Activated T-helper 1 cell treated with anti-CD3 and anti-CD28 coated beads, Interleukin-12 subunit alpha, Interleukin-12 subunit beta, Interleukin-2, Interleukin-4 antibody, amounts not matched to agents 30 ng/mL and 10 ng/mL and 1 ng/mL, durations not matched to agents 14 hours and 24 hours and 36 hours (primary cell): ENCODE measurements at regions not wholly inside any gene's neighbourhood (a gene's known extent, or its start where the extent isn't known, plus 50 kb on each side); places are given as distances from the start of the nearest gene placed in this dataset.
"Not testable (repeated sequence)": the region's sequence is repeated elsewhere in the genome, so short reads cannot be mapped to it uniquely, and the experiment has no call there.

Experiments
- DNase-seq: peaks from one replicate; pipeline ENCODE4 v3.0.0; 2021; ENCODE audit warnings: low spot score
- H3K27ac Mint-ChIP-seq: one replicate; pipeline ENCODE4 v1.8.0; 2021; ENCODE audit warnings: mild to moderate bottlenecking, mixed read lengths
- H3K27me3 Mint-ChIP-seq: one replicate; pipeline ENCODE4 v1.8.0; 2022; ENCODE audit warnings: mild to moderate bottlenecking, moderate library complexity, mixed read lengths; ENCODE audit not compliant: insufficient read depth
- H3K36me3 Mint-ChIP-seq: one replicate; pipeline ENCODE4 v1.8.0; 2021; ENCODE audit warnings: low read depth, mixed read lengths
- H3K4me1 Mint-ChIP-seq: one replicate; pipeline ENCODE4 v1.8.0; 2021; ENCODE audit warnings: low read depth, mixed read lengths
- H3K4me3 Mint-ChIP-seq: one replicate; pipeline ENCODE4 v1.8.0; 2021; ENCODE audit warnings: mild to moderate bottlenecking, moderate library complexity, mixed read lengths
- H3K9me3 Mint-ChIP-seq: one replicate; pipeline ENCODE4 v1.8.0; 2021; ENCODE audit warnings: mixed read lengths
- intact Hi-C: fragments of 100-400 bp; cut with micrococcal nuclease; formaldehyde crosslinking; loops from one replicate; pipeline ENCODE4 v1.15.1; 2024

- H3K9me3 Mint-ChIP-seq = no peaks in the 10 kb centered on the region
- peaks cover 5% of the 10 kb centered on the region for H3K27me3 Mint-ChIP-seq
- H3K4me3 Mint-ChIP-seq = no peak overlapping the region
- intact Hi-C loops = no loop called here
- no peak overlapping the region for H3K27ac Mint-ChIP-seq
- no peak for DNase-seq
- H3K4me1 Mint-ChIP-seq = no peaks in the 10 kb centered on the region
- H3K36me3 Mint-ChIP-seq = no peaks in the 10 kb centered on the region
Measured at GRCh38 chr10:33037726-33038125, 79.7 kb upstream of the ITGB1 start.

- DNase-seq = no peak
- Mint-ChIP-seq H3K4me3 (no peak overlapping the region), H3K36me3 (no peaks in the 10 kb centered on the region), H3K27ac (no peak overlapping the region), H3K4me1 (no peaks in the 10 kb centered on the region), H3K27me3 (peaks cover 13% of the 10 kb centered on the region), H3K9me3 (no peaks in the 10 kb centered on the region)
- intact Hi-C loops = no loop called here
Measured at GRCh38 chr10:33036670-33037069, 78.6 kb upstream of the ITGB1 start.

- Mint-ChIP-seq H3K27ac (no peak overlapping the region), H3K36me3 (no peaks in the 10 kb centered on the region), H3K9me3 (no peaks in the 10 kb centered on the region), H3K27me3 (peaks cover 13% of the 10 kb centered on the region), H3K4me1 (no peaks in the 10 kb centered on the region), H3K4me3 (no peak overlapping the region)
- intact Hi-C loops = no loop called here
- no peak for DNase-seq
Measured at GRCh38 chr10:33035411-33035810, 77.4 kb upstream of the ITGB1 start.

GRCh38 chr10:33034931-33035330, 76.9 kb upstream of the ITGB1 start:
- DNase-seq = no peak
- H3K27ac Mint-ChIP-seq = no peak overlapping the region
- intact Hi-C loops = no loop called here
- H3K36me3 Mint-ChIP-seq = no peaks in the 10 kb centered on the region
- H3K4me1 Mint-ChIP-seq = no peaks in the 10 kb centered on the region
- no peaks in the 10 kb centered on the region for H3K9me3 Mint-ChIP-seq
- peaks cover 13% of the 10 kb centered on the region for H3K27me3 Mint-ChIP-seq
- H3K4me3 Mint-ChIP-seq = no peak overlapping the region

GRCh38 chr10:33032654-33033151, 74.7 kb upstream of the ITGB1 start:
- no peak for DNase-seq
- Mint-ChIP-seq H3K27me3 (peaks cover 11% of the 10 kb centered on the region), H3K4me1 (peaks cover 13% of the 10 kb centered on the region), H3K36me3 (no peaks in the 10 kb centered on the region), H3K9me3 (no peaks in the 10 kb centered on the region), H3K27ac (no peak overlapping the region), H3K4me3 (no peak overlapping the region)
- intact Hi-C loops = no loop called here

- H3K27ac Mint-ChIP-seq = no peak overlapping the region
- no peaks in the 10 kb centered on the region for H3K9me3 Mint-ChIP-seq
- intact Hi-C loops = no loop called here
- no peak overlapping the region for H3K4me3 Mint-ChIP-seq
- no peak for DNase-seq
- H3K27me3 Mint-ChIP-seq = peaks cover 11% of the 10 kb centered on the region
- H3K4me1 Mint-ChIP-seq = peaks cover 15% of the 10 kb centered on the region
- no peaks in the 10 kb centered on the region for H3K36me3 Mint-ChIP-seq
Measured at GRCh38 chr10:33031815-33032653, 74.0 kb upstream of the ITGB1 start.

- Mint-ChIP-seq H3K4me3 (no peak overlapping the region), H3K36me3 (no peaks in the 10 kb centered on the region), H3K4me1 (peaks cover 15% of the 10 kb centered on the region), H3K27me3 (peaks cover 16% of the 10 kb centered on the region), H3K27ac (no peak overlapping the region), H3K9me3 (no peaks in the 10 kb centered on the region)
- no peak for DNase-seq
- intact Hi-C loops = no loop called here
Measured at GRCh38 chr10:33031171-33031570, 73.1 kb upstream of the ITGB1 start.

- H3K27me3 Mint-ChIP-seq = peaks cover 16% of the 10 kb centered on the region
- H3K4me1 Mint-ChIP-seq = peaks cover 15% of the 10 kb centered on the region
- H3K9me3 Mint-ChIP-seq, H3K36me3 Mint-ChIP-seq, intact Hi-C loops, H3K4me3 Mint-ChIP-seq, DNase-seq, H3K27ac Mint-ChIP-seq: not testable (repeated sequence)
Measured at GRCh38 chr10:33028515-33028914, 70.5 kb upstream of the ITGB1 start.

GRCh38 chr10:33027088-33027487, 69.1 kb upstream of the ITGB1 start:
- intact Hi-C loops = no loop called here

GRCh38 chr10:33026422-33026821, 68.4 kb upstream of the ITGB1 start:
- no peaks in the 10 kb centered on the region for H3K9me3 Mint-ChIP-seq
- no peak overlapping the region for H3K4me3 Mint-ChIP-seq
- intact Hi-C loops = no loop called here

More at GRCh38 chr10:33027088-33027487, 69.1 kb upstream of the ITGB1 start:
- Mint-ChIP-seq H3K9me3 (no peaks in the 10 kb centered on the region), H3K4me1 (peaks cover 15% of the 10 kb centered on the region), H3K27ac (no peak overlapping the region), H3K4me3 (no peak overlapping the region), H3K27me3 (peaks cover 9% of the 10 kb centered on the region), H3K36me3 (no peaks in the 10 kb centered on the region)
- DNase-seq = no peak

GRCh38 chr10:33025910-33026309, 67.9 kb upstream of the ITGB1 start:
- intact Hi-C loops = no loop called here
- DNase-seq = no peak
- H3K36me3 Mint-ChIP-seq = no peaks in the 10 kb centered on the region

More at GRCh38 chr10:33026422-33026821, 68.4 kb upstream of the ITGB1 start:
- Mint-ChIP-seq H3K27me3 (peaks cover 6% of the 10 kb centered on the region), H3K4me1 (peaks cover 15% of the 10 kb centered on the region), H3K27ac (no peak overlapping the region), H3K36me3 (no peaks in the 10 kb centered on the region)
- no peak for DNase-seq

GRCh38 chr10:33025039-33025438, 67.0 kb upstream of the ITGB1 start:
- intact Hi-C loops = no loop called here
- Mint-ChIP-seq H3K36me3 (no peaks in the 10 kb centered on the region), H3K4me3 (no peak overlapping the region), H3K9me3 (no peaks in the 10 kb centered on the region), H3K4me1 (peaks cover 15% of the 10 kb centered on the region), H3K27me3 (peaks cover 6% of the 10 kb centered on the region), H3K27ac (no peak overlapping the region)
- DNase-seq = no peak

More at GRCh38 chr10:33025910-33026309, 67.9 kb upstream of the ITGB1 start:
- Mint-ChIP-seq H3K9me3 (no peaks in the 10 kb centered on the region), H3K27ac (no peak overlapping the region), H3K27me3 (peaks cover 6% of the 10 kb centered on the region), H3K4me1 (peaks cover 15% of the 10 kb centered on the region), H3K4me3 (no peak overlapping the region)

- Mint-ChIP-seq H3K27me3 (peaks cover 6% of the 10 kb centered on the region), H3K36me3 (no peaks in the 10 kb centered on the region), H3K4me3 (no peak overlapping the region), H3K27ac (no peak overlapping the region), H3K9me3 (peaks cover 4% of the 10 kb centered on the region), H3K4me1 (peaks cover 2% of the 10 kb centered on the region)
- no peak for DNase-seq
- intact Hi-C loops = no loop called here
Measured at GRCh38 chr10:33022691-33023090, 64.7 kb upstream of the ITGB1 start.
